A172 (cell line): ENCODE measurements at regions not wholly inside any gene's neighbourhood (a gene's known extent, or its start where the extent isn't known, plus 50 kb on each side); places are given as distances from the start of the nearest gene placed in this dataset.

Source experiments
- DNase-seq: peaks from one replicate; pipeline ENCODE4 v3.0.0-alpha.2; 2015; ENCODE audit warnings: low spot score

DNA sequence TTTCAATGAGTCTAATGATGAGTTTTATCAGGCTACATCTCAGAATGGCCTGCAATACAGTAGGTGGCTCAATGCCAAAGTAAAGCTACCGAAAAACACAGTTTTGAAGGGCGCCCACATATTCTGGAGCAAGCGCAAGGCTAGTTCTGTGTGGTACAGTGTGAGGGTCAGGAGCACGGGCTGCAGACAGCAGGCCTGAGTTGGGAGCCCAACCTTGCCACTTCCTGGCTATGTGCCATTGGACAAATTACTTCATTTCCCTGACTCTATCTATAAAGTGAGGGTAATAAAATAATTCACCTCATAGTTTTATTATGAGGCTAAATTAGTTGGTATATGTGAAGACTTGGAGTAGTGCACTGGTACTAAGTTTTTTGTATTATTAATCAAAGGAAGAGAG is 150.7 kb downstream of the OPN5 start:
- DNase-seq: no peak

DNA sequence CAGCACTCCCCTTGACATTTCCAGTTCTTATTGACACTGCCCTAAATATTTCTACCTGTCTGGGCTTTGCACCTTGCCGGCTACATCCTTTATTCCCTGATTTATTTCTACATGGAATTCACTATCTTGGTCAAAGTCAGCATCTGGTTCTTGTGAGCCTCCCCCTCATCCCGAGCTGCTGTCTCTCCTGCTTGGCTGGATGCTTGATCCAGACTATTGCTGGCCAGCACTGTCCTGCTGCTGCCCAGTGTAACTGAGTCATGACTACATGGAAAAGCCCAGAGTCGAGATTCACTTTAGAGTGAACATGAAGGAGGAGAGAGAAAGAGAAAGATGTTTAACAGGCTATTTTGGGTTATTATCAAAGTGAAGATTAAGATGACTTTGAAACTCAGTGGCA is 142.2 kb downstream of the OPN5 start:
- no peak for DNase-seq

DNA sequence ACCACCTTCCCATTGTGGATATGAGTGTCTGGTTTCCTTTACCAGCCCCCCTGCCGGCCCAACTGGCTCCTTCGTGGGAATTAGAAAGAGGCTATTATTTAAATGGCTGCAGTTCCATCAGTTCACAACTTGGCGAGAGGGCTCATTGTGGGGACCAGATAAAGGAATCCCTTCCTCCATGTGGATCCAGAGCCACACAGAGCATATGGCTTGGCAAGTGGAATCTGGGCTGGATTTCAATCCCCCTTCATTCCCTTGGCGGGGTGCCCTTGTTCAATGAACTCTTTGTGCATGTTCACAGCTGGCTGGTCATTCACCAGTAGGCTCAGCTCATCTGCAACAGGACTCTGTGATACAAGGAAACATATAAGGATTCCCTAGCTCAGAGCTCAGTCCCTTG is 140.6 kb downstream of the OPN5 start:
- DNase-seq: no peak

DNA sequence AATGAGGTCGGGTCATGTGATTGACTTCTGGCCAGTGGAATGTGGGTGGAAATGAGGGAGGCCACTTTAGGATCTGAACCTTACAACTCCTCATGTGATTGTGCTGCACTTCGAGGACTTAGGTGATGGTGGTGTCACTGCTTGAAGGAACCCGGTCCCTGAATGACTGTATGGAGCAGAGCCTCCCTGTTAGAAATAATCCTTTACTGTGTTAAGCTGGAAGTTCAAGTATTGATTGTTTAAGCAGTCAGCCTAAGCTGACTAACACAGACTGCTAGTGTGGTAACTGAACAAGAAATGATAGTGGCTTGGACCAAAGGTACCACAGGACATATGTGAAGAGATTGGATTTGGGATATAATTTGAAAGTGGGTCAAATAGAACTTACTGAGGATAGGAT is 138.0 kb downstream of the OPN5 start:
- DNase-seq: no peak

DNA sequence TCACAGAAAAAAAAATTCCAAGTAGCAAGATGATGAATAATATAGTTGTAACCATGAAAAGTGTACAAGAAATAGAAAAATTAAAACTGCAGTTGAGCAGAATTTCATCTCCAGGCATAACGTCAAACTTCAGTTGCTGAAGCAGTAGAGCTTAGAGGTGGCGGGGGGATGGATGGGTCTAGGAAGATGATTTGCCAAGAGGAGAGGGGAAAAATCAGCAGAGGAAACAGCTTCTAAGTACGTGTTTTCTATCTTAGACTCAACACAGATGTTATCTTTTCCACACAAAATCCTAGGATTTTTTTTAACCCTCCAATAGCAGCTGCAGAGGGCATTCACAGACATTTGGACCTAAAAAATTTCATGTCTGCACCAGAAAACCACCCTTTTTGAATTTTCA is 136.0 kb downstream of the OPN5 start:
- no peak for DNase-seq

DNA sequence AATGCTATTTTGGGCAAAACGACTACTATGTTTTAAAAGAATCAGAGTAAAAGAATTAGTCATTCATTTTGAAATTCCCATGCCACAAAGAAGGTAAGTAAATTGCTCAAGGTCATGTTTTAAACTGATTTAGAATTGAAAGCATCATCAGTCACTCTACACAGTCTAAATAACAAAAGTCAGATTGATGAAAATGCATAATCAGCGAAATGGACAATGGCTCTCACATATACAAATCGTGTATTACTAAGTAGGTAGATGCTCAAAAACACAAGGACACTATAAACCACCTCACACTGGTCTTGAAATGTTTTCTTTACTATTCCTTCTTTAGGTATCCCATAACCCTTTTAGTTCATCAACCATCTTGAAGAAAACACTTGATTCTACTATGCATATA is 135.4 kb downstream of the OPN5 start:
- DNase-seq: no peak

DNA sequence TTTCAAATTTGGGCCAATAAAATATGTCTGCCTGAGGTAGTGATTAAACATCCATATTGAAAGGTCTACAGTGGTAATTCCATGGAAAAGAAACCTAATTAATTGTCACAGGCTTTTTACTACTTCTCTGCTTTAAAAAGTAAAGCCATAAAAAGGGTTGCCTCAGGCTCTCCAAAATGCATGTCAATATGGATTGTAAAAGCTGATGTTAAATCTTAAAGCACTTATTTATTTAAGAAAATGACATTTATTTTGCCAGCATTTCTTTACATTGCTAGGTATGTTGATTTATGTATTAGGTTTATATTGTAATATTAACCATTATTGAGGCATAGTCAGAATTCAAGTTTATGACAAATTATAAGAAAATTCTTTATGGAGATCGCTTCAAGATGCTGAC is 133.2 kb downstream of the OPN5 start:
- no peak for DNase-seq

DNA sequence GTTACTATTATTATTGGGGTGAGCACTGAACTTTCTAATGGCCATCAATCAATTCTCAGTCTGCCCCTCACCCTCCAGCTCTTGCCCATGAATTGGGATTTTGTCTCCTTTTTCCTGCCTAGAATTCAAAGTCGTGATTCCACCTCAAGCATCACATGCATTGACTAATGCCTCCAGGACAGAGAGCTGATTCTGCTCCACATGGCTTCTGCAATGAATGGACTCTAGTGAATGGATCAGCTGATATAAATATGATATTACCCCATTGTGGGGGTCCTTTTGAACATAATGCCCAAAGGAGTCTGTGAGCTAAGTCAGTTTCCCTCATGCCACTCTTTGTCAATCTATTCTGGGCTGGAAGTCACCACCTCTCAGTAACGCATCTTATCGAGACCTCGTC is 126.4 kb downstream of the OPN5 start:
- no peak for DNase-seq

DNA sequence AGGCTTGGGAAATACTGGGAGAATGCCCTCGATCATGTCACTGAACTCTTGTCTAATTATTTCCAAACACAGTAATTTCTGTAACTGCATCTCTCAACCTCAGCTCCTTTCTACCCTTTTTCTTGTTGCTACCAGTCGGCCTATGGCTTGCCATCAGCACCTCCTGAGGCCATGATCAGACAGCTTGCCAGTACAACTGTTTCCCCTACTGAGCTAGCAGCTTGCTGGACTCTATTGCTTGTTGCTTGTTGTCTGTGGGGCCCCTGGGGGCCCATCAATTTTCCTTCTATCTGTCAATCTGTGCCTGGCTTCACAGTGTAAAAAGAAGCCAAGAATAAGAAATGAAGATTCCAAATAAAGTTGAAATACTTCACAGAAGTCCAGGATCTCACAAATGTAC is 123.9 kb downstream of the OPN5 start:
- no peak for DNase-seq

DNA sequence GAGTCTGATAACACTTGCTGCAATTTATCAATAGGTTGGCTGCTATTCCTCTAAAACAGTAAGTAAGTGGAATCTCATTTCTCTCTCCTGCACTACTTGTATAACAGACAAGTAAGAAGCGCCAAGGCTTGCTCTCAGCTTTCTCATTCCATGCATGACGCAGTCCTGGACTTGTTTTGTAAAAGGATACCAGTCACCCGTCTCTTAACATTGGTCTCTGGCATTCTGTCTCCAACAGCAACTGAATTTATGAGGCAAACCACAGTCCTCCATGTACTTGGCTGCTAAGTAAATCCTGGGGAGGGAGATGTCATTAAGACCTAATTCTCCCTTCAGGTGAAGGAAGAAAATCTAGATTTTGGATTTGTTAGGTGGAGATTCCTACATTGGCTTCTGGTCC is 115.4 kb downstream of the OPN5 start:
- no peak for DNase-seq

DNA sequence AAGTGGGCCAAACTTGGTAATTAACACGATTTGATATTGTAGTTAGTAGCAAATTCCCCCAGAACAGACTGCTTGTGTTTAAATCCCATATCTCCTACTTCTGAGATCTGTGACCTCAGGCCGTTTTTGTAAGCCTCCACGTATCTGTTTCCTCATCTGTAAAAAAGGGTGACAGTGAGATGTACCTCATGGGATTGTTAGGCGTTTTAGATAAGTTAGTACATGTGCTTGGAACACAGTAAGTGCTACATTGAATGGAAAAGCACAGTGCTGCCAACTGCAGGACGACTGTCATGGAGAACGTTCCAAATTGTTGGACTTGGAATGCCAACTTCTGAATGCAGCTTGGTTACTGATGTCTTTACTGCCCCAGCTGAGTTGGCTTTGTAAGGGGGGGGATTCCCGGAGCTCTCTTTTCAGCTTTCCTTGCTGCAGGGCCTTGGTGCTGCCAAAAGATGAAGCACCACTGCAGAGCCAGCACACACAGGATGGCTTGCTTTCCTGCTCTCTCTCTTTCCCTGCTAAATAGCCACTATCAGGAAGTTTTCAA is 108.6 kb downstream of the OPN5 start:
- no peak for DNase-seq

DNA sequence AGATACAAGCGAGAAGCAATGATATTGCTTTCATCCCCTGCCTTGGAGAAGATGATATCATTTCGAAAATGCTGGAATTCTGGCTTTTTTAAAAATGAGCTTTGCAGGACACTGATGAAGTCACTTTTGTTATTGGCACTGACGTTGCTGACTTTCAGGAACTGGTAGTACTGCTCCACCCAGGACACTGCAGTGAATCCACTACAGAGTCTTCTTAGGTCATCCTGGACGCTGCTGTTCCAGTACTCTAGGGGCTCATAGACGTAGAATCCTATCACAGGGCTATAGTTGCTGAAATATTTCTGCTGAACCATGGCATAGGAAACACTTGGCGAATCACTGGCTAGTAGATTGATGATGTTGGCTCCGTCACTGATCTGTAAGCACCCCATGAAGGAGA is 97.2 kb downstream of the OPN5 start:
- no peak for DNase-seq
